HG02973 (cell line): ENCODE measurements at regions not wholly inside any gene's neighbourhood (a gene's known extent, or its start where the extent isn't known, plus 50 kb on each side); places are given as distances from the start of the nearest gene placed in this dataset.
"Not testable (repeated sequence)": the region's sequence is repeated elsewhere in the genome, so short reads cannot be mapped to it uniquely, and the experiment has no call there.

ENCODE experiments used
- ATAC-seq: cut with Tn5 transposase; IDR thresholded peaks from one replicate; pipeline ENCODE4 v1.9.1; 2021; ENCODE audit warnings: moderate library complexity; ENCODE audit not compliant: unreplicated experiment

DNA sequence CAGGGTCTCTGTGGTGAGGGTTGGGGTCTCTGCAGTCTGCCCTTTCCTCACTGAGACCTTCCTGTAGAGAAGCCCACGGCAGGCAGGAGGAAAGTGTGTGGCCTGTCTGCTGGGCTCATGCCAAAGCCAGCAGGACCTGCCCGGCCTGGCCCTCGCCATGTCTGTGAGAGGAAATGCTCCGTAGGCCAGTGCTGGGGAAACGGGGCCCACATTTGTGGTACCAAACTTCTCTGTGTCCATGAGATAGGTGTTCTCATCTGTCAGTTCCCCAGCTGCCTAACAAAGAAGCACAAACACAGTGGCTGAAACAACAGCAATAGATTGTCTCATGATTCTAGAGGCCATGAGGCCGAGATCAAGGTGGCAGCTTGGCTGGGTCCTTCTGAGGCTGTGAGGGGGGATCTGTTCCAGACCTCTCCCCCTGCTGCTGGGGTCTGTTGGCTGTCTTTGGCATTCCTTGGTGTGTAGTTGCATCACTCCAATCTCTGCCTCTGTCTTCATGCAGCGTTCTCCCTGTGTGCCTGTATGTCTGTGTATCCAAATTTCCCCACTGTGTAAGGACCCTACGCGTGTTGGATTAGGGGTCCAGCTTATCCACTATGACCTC, 772.5 kb downstream of the TBC1D22A start:
- no peak for ATAC-seq

DNA sequence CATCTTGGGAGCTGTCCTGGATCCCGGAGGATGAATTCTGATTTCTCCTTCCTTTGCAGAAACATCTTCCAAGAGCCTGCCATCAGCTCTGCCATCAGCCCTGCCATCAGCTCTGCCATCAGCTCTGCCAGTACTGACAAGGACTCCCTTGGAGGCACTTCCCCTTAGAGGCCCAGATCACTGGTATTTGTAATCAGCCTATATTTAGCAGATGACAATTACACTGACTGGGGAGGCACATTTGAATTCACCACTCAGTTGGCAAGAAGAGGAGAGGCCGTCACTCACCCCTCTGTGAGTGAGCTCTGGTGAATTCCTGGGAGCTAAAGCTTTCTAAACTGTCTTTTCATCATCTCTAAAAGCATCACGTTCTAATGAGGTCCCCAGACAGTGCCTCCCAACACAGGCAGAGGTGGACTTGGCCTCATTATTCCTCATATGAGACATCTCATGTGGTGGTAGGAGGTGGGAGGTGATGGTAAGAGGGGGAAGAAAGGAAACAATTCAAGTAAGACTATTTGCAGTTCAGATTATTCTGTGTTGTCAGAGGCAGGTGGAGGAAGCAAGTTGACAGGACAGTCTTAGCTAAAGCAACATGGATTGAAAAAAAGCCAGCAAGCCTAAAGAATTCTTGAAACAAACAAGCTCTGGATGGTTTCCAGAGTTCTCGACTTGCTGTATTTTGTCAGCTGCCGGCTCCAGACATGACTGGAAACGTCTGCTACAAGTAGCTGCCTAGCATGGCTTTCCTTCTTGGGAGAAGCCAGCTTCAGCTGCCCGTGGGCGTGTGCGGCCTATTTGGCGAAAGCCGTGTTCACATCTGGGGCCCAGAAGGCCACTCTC, 771.7 kb downstream of the TBC1D22A start:
- ATAC-seq, result no peak

GRCh38 chr22:47517062-47517461, 754.6 kb downstream of the TBC1D22A start:
- ATAC-seq, result no peak

DNA sequence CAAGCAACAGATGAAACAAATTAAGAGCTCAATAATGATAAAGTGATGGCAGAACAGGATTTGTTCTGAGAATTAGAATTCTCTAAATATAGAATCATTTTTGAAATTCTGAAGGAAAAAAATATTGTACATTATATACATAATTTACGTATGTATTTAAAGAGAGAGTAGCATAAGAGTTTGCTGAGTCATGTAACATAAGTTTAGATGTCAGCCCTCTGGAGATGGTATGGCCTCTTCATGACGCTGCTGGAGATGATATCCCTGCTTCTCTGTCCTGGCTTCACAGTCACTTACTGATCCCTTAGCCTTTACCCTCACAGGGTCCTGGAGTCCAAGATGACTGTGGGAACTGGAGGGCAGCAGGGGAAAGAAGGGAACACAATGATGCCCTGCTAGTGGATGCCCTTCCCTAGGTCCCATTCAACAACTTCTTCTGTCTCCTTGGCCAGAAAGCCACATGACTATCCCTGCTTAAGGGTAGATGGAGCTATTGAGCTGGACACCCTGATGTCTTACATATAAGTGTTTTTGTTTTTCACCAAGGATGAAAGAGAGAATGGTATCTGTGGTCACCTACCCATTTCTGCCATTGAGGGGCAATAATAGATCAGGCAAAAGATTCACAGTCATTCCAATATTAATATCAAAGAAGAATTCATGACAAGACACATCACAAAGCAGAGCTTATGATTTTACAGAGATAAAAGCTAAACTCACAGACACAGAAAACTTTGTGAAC, 753.1 kb downstream of the TBC1D22A start:
- ATAC-seq, result no peak

GRCh38 chr22:47512617-47513016, 750.2 kb downstream of the TBC1D22A start:
- no peak for ATAC-seq

GRCh38 chr22:47504962-47505361, 742.5 kb downstream of the TBC1D22A start:
- ATAC-seq, result no peak

DNA sequence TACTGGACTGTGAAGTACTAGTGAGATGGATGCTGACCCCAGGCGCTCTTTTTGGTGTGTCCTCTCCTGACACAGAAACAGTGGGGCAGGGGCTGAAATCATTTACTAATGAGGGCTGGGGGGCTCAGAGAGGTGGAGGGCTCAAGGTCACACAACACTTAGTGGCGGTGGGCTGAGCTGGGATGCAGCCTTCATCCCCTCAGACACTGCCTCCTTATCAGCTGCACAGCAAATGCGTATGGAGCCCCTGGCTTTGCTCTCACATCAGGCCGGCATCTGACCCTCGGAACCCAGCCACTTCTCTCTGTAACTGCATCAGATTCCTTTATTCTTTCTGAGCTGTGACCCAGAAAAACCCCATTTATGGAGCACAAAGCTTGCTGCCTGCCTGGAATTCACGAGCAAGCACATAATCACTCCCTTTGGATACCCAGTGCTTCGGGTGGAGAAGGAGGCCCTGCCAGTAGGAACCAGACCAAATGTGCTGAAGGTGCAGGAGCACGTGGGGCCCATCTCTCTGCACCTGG, 736.6 kb downstream of the TBC1D22A start:
- ATAC-seq, result no peak

DNA sequence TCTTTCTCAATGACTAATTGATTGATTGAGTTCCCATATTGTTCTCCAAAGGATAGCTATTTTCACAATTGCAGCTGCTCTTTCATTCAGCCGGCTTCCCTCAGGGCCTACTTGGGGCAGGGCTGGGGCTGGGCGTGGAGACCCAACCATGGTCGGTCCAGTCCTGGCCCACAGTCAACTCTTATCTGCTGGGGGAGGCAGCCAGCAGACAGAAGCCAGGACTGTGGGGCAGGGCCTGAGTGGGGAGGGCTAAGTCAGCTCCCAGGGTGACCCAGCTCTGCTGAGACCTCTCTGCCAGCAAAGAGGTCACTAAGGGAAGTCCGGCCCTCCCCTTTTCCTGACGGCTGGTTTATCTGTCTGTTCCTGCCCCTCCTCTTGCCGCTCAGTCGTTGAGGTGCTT, 735.2 kb downstream of the TBC1D22A start:
- no peak for ATAC-seq

GRCh38 chr22:47495110-47495509, 732.7 kb downstream of the TBC1D22A start:
- ATAC-seq, result no peak

DNA sequence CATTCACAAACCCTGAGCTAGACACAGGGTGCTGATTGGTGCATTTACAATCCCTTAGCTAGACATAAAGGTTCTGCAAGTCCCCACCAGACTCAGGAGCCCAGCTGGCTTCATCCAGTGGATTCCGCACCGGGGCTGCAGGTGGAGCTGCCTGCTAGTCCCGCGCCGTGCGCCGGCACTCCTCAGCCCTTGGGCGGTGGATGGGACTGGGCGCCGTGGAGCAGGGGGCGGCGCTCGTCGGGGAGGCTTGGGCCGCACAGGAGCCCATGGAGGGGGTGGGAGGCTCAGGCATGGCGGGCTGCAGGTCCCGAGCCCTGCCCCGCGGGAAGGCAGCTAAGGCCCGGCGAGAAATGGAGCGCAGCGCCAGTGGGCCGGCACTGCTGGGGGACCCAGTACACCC, 725.7 kb downstream of the TBC1D22A start:
- ATAC-seq, result not testable (repeated sequence)

GRCh38 chr22:47486569-47487312, 724.3 kb downstream of the TBC1D22A start:
- ATAC-seq, result no peak

- ATAC-seq, result no peak
These were observed 722.6 kb downstream of the TBC1D22A start for GRCh38 chr22:47484960-47485569.

GRCh38 chr22:47476231-47476630, 713.8 kb downstream of the TBC1D22A start:
- no peak for ATAC-seq

- ATAC-seq, result no peak
These were observed 712.4 kb downstream of the TBC1D22A start for GRCh38 chr22:47474895-47475294.

DNA sequence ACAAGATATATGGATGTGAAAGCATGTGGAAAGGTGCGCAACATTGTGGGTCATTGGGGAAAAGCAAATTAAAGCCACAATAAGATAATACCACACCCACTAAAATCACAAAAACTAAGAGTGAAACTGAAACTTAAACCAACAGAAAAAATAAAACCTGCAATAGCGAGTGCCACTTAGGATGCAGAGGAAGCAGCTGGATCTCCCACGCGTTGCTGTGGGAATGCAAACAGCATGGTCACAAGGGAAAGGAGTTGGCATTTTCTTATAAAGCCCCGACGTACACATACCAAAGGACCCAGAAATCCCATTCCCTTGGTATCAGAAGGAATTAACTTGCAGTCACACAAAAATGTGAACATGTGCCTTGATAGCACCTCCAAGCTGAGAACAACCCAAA, 712.0 kb downstream of the TBC1D22A start:
- no peak for ATAC-seq

- no peak for ATAC-seq
These were observed 710.2 kb downstream of the TBC1D22A start for GRCh38 chr22:47472636-47473035.

- ATAC-seq, result no peak
These were observed 709.0 kb downstream of the TBC1D22A start for GRCh38 chr22:47471406-47471805.

DNA sequence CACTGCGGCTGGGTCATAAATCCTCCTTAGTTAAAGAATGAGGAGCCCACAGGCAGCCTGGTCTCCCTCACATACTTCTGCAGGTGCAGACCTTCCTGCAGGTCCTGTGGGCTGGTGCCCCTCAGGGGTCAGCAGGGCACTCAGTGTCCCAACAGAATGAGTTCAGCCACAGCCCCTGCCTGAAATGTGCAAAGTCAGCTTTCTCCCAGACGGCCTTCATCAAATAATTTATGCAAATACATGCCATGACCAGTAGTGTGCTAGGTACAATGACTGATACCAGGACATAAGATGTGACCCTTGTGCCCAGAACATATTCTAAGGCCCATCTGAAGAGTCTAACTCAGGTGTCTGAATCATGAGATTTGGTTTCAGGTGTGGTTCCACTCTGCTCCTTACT, 703.4 kb downstream of the TBC1D22A start:
- no peak for ATAC-seq

DNA sequence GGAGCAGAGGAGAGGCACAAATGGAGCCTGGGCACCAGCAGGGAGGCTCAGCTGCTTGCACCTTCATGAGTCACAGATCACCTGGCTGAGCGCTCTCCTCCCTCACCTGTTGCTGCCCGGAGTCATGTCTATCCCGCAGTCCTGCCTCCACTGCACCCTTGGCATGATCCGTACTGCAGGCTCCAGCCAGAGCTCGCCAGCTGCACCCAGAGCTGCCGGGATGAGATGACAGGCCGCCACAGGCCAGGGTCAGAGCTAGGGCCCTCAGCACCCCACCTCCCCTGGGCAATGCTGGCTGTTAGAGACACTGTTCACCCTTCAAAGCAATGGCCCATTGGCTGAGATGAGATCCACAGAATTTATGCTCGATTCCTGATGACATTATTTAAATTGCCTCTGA, 702.8 kb downstream of the TBC1D22A start:
- ATAC-seq, result no peak

DNA sequence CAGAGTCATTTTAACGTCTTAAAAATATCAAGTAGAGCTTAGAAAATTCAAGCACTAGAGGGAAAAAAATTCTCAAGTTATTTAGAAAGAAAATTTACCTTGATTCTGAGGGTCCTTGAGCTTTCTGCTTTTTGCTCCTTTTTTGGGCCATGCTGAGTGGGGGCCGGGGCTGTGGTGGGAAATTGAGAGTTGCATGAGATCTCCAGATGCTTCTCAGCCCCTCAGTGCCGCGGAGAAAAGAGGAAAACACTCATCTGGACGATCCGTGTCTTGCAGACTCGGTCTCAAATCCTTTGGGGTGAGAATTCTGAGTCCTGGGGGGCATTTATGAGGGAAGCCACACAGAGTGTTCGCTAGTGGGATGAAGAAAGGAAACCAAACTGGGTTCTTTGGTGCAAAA, 700.8 kb downstream of the TBC1D22A start:
- ATAC-seq, result no peak
